HG03097 (cell line): ENCODE measurements at regions not wholly inside any gene's neighbourhood (a gene's known extent, or its start where the extent isn't known, plus 50 kb on each side); places are given as distances from the start of the nearest gene placed in this dataset.

Source experiments
- ATAC-seq: cut with Tn5 transposase; IDR thresholded peaks from one replicate; pipeline ENCODE4 v1.9.1; 2021; ENCODE audit not compliant: unreplicated experiment, low FRiP score

DNA sequence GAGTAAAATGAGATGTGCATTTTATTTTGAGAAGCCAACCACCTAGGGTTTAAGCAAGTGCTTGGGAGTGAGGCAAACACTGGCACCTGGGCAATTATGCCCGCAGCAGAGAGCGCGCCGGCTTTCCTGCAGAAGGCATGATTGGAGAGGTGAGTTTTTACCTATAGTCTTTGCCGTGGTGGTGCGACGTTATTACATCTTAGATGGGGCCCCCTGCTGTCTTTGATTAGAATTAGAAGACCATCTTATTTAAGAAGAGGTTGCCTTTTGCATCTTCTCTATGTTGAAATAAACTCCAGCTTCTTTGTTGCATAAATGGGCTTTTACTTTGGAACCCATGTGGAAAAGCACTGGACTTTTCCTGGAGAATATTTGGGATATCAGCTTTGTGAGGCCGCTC is 409.5 kb downstream of the GLRX3 start:
- ATAC-seq = no peak

DNA sequence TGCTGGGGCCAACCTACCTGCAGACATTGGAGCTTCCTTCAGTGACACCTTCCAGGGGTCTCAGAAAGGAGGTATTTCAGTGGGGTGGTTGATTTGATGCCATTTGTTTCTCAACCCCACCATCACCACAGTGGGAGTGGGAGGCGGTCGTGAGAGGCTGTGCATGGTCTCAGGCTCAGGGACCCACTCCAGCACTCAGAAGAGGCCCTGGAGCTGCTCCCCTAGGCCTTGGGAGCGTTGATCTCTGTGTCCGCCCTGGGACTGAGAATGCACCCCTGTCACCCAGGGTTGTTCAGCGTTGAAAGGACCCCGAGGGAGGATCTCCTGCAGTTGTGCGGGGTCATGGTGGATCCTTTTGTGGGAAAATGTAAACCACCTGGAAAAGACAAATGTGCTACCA is 410.6 kb downstream of the GLRX3 start:
- no peak for ATAC-seq

DNA sequence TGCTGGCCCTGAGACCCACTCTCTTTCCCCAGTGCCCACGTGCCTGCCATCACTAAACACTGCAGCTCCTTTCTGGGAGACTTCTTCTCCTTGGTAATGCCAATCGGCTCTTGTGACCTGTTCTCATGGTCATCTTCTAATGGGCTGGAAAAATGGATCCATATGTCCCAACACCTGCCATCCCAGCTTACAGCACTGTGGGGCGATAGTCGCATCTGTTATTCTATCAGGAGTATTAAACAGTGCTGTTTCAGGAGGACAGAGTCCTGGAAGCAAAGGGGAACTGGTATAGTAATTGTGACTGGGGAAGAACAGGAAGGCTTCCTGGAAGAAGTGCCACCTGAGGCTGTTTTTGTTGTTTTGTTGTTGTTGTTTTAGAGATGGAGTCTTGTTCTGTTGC is 411.2 kb downstream of the GLRX3 start:
- ATAC-seq = no peak

DNA sequence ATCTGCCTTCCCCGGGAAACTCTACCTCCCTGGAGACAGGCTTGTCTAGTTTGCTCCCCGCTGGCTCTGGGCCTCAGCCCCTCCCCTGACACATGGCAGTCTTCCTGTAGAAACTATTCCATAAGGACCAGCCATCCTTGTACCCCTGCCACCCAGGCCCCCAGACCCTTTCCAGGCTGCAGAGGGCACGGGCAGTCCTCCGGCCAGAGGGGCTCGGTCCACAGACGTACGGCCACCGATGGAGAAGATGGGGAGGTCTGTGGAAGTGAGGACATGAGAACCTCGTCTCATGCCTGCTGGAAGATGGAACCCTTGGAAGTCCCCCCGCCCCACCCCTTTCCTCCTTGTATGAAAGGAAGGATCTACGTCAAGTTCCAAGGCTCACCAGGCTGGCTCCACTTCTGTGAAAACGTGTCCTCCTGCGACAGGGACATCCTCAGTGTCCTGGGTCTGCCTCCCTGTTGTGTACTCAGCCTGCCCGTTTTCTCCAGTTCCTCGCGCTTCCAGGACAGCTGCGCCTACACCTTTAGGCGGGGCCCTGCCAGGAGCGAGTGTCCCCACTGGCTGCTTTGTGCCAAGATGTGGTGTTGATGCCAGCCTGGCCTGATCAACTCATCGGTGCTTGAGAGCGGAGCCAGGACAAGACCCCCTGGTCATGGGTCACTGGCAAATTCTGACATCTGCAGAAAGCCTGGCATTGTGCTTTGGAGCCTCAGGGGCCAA is 414.9 kb downstream of the GLRX3 start:
- no peak for ATAC-seq

DNA sequence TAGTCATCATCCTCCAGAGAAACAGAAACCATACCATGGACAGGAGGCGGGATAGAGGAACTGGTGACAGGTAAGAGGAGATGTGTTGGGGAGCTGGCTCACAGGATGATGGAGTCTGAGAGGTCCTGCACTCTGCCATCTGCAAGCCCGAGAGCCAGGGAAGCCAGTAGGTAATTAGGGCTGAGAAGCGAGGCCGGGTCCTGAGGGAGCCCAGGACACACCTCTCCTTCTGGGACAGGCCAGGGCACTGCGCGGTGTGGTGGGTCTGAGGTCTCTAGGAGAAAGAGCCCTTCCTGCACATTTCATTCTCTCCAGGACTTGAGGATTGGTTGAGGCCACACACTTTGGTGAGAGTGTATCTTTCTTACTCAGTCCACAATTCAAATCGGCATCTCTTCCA is 415.5 kb downstream of the GLRX3 start:
- no peak for ATAC-seq

DNA sequence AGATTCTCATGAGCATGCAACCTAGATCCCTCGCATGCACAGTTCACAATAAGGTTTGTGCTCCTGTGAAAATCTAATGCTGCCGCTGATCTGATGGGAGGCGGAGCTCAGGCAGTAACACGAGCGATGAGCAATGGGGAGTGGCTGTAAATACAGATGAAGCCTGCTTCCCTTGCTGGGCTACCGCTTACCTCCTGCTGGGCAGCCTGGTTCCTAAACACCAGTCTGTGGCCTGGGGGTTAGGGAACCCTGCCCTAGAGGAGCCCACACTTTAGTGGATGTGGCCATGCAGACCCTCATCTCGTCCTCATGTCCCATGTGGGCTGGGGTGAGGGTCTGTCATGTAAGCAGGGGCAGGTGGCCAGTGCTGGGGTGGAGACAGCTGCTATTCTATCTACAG is 417.6 kb downstream of the GLRX3 start:
- no peak for ATAC-seq

DNA sequence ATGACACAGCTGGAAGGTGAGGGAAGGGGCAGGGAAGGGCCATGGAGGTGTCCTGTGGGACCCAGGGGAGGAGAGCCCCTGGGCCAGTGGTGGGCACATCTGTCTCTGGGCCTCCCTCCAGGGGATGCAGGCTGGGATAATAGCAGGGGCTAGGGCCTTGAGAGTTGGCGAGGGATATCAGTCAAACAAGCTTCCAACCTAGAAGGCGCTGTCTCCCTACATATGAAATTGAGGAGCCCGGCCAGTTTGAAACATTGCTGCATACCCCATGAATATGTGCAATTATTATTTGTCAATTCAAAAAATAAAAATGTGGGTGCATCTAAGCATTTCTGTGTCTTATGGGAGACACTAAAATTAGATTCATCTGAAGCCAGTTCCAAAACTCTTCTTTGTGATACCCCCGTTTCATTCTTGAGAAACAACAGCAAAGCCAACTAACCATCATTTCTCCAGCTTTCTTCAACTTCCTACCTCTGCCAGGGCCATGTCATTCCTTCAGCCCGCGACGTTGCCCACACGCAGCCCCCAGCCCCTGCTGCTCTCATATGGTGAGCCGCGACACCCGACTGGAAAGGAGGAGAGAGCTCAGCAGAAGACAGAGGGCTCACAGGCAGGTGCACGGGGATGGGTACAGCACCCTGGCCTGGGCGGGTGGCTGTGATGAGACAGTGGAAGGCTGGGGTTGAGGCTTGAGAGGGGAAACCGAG is 418.7 kb downstream of the GLRX3 start:
- ATAC-seq = no peak

DNA sequence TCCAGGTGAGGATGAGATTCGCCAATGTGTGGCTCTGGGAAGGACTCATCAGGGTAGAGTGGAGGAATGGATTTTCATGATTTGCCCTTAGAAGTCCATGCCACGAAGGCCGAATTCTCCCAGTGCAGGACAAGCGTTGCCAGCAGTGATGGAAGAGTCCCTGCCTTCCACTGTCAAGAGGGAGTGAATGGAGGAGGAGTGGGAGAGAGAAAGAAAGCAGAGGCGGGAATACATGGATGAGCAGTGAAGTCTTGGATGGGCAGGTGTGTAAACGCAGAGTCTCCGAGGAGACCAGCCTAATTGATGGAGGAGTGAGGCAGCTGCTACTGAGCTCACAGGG is 419.2 kb downstream of the GLRX3 start:
- ATAC-seq = no peak

DNA sequence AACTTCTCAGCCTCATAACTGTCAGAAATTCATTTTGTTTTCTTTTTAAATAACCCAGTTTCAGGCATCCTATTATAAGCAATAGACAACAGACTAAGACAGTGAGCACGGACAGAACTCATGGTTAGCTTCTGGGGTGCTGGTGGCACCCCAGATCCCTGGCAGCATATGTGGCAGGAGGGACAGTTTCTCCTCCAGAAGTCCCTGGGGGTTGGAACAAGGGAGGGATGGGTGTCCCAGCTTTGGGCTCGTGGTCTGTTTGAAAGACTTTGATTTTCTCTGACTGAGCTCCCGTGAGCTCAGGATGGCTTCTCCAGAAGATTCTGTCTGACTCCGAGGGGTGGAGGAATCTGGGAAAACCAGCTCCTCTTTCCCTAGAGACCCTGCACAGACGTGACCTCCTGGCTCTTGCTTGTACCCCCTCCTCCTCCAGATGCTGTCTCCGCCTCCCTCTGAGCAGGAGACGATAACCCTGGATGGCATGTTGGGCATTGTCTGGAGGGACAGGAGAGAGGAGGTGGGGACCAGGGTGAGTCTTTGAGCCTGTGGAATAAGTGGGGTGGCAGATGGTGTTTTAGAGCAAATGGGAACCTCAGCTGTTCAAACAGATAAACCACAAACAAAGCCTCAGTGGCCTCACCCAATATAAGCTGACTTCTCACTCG is 421.1 kb downstream of the GLRX3 start:
- no peak for ATAC-seq

DNA sequence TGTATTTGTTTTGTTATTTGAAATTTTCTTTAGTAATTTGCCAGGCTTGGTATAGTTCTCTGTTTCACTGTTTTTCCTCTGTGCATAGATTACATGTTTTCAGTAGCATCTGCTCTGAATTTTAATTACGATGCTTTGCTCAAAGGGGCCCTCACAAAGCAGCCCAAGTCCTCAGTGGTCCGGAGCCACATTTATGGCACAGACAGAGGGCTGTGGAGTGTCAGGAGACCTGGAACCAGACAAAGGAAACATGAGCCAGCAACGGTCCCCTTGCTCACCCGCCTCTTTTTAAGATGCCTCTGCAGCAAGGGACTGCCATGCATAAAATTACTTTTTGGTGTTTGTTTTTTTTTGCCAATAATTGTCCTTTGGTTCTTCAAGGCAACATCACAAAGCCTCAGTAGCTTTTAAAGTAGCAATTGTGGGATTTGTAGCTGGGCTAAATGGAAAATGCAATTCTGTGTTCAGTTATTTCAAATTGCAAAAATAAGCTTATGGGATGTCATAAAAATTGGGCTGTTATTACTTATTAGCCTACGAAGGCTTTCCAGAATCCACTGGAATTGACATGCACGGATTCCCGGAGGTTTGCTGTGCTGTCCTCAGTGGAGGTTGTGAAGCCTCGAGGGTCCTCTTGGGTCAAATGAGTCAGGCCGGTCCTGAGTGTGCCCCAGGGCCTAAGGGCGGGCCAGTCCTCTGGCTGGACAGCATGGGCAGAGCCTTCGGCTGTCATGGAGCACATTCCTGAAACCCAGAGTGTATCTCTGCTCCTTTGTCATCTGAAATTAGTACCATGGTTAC is 422.8 kb downstream of the GLRX3 start:
- ATAC-seq = no peak

DNA sequence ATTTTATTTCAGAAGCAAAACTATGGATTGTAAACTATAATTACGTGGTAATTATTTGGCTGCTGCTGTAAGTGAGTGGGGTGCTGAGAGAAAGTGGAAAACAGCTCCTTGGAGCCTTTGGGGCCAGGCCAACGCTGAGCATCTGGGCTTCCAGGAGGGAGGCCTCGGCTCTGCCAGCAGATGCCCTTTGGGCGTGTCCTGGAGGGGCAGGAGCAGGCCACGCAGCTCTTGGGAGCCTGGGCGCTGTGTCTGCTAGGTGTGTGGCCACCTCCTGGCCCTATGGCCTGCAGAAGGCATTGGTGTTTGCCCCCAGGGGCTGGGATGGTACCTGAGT is 423.3 kb downstream of the GLRX3 start:
- no peak for ATAC-seq

DNA sequence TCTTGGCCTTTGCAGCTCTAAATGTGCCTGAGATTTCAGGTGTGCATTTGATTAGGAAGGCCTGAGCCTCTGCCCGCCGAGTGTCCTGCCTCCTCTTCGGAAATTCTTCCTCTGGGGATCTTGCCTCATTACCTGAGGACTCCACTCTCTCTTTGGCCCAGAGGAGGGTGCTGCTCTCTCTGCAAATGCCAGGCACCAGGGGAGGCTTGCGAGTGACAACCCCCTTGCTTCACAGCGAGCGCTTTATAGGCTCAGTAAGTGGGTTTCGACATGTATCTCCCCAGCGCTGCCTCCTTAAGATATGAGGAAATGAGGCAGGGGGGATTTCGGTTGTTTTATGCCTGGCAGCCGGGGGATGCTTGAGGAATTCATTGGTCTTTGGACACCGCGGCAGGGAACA is 423.9 kb downstream of the GLRX3 start:
- ATAC-seq = no peak

DNA sequence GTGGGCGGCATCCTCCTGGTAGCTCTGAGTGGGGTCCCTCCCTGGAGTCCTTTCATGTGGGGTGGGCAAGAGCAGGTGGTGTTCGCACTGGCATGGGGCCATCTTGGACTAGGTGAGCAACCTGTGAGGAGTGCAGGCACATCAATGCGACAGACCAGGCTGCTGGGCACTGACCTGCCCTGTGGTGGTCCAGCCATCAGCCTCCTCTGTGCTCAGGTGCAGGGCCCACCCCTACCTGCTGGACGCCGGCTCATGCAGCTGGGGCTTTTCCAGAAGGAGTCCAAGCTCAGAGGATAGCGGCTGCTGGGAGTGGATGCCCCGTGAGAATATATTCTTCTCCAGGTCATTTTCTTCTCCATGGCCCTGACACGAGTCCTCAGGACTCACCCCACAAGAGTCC is 424.4 kb downstream of the GLRX3 start:
- no peak for ATAC-seq

DNA sequence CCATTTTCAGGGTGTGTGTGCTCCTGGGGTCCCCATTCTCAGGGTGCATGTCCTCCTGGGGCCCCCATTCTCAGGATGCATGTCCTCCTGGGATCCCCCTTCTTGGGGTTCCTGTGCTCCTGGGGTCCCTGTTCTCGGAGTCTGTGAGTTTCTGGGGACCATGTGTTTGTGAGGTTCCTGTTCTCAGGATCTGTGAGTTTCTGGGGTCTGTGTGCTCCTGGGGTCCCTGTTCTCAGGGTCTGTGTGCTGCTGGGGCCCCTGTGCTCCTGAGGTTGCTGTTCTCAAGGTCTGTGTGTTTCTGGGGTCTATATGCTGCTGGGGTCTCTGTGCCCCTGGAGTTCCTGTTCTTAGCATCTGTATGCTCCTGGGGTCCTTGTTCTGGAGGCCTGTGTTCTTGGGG is 425.5 kb downstream of the GLRX3 start:
- ATAC-seq = no peak

DNA sequence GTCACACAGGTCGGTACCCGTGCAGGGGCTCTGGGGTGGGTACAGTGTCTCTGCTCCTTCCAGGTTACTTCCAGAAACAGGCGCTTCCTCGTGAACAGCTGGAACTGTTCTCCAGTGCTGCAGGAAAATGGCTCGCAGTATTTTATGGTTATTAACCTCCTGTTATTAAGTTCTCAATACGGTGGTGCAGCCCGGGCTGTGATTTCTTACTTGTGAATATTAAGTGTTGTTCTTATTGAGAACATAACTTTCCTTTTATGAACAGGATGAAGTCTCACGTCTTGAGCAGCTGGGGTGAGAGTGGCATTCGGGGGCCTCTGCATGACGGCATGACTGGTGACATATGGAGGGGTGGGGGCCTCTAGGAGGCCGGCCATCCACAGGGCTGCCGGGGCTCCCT is 430.8 kb downstream of the GLRX3 start:
- ATAC-seq = no peak

DNA sequence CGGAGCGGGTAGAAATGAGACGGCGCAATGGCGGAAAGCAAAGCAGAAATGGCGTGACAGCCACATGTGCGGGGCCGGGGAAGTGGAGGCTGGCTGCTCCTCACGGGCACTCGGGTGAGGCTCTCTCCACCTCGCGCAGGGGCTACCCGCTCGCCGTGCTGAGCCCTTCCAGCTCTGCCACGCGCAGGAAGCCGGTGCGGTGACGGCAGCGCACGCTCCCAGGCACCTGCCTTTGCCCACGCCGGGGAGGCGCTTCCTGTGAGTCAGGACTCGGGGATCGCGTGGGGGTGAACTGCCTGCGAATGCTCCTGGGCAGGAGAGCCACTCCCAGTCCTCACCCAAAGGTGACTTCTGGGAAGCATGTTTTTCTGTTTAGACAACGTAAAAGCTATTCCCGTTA is 431.2 kb downstream of the GLRX3 start:
- no peak for ATAC-seq

DNA sequence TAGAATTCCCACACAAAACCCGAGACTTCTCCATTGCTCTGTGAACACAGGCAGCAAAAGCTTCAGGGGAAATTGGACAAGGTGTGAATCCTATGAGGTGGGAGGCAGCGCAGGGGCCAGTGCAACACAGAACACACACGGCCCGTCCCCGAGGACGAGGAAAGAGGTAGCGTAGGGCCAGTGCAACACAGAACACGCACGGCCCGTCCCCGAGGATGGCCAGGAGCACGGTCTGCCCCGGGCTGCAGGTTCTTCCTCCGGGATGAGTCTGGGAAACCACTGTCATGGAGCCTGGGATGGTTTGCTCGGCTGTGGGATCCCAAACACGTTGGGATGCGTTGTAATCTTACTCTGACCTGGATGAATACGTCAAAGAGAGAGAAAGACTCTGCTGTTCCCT is 432.1 kb downstream of the GLRX3 start:
- no peak for ATAC-seq

DNA sequence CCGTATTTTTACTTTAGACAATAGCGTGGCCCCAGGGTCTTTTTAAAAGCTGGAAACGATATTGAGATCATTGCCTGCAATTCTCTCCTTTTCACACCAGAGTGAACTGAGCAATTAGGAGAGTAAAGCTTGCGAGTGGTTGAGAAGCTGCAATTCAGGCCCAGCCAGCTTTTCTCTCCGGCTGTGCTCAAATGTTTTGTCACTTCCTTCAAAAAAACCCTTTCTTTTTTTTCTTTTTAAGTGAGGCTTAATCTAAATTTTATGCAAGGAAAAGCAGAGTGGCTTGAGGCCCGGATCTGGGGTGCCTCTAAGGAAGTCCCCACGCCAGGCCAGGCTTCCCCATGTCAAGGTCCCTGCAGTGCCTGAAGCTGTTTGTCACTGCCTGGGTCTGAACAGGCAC is 433.9 kb downstream of the GLRX3 start:
- ATAC-seq = no peak

DNA sequence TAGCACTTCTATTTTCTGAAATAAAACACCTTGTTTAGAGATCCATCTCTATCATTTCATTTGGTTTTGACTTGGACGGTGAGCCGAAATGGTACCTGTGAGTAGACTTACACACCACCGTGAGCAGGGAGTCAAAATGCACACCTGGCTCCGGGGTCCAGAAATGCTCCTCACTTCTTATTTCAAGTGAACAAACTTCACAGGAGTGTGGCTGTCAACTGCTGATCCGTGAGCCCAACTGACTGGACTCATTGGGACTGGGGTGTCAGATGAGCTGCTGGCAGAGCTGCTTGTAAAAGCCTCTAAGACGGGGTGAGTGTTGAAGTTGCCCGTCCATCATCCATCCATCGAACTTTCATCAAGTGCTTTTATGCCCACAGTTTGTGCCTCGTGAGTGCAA is 435.5 kb downstream of the GLRX3 start:
- no peak for ATAC-seq

DNA sequence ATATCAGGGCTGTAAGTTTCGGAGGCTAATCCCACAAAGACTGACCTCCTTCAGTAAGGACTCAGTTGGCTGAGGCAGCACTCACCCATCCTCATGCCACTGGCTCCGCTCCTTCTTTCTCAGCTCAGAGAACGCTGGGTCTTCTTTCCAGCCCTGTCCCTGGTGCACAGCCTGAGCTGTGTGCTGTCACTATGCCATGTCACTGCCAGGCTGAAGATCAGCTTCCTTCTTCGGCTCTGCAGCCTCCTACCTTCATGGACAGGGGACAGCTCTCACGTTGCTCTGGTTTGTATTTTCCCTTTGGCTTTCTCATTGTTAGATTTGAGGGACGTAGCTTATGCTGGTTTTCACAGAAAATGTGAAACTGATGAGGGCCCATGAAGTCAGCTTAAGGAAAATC is 437.3 kb downstream of the GLRX3 start:
- ATAC-seq = no peak

DNA sequence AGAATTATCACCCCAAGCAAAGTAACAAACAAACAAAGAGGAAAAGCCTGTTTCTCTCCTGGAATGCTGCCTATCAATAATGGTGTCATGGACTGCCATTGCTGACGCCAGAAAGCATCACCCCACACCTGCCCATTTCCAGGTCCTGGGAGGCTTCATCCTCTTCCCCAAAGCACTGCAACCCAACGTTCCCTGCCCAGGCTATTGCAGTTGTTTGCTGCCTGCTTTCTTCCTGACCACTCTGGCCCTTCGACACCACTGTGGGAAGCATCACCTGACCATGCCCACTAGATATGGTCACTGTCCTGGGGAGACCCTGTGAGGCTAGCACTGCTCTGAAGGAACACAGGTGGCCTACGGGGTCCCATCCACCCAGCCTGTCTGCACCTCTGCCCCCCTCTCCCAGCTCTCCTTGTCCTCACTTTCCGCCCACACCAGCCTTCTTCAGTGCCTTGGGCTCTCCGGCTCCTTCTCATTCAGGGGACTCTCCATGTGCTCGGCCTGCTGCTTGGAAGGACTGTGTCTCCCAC is 439.6 kb downstream of the GLRX3 start:
- ATAC-seq = no peak
